Omental fat pad (tissue), 3 donors: ENCODE measurements at regions not wholly inside any gene's neighbourhood (a gene's known extent, or its start where the extent isn't known, plus 50 kb on each side); places are given as distances from the start of the nearest gene placed in this dataset.

Experiments
- ATAC-seq: fragments of 150-250 bp; one replicate; pipeline ENCODE4 v1.9.1; 2016; ENCODE audit warnings: mild to moderate bottlenecking, moderate library complexity; ENCODE audit not compliant: low FRiP score
- DNase-seq: peaks from one replicate; pipeline ENCODE4 v3.0.0-alpha.2; 2019; ENCODE audit warnings: low spot score
- CTCF ChIP-seq, 3 donors: fragments of 450-650 bp; IDR thresholded peaks; one replicate each; pipeline ENCODE4 v1.5.1; 2016 to 2017; ENCODE audit warnings: antibody characterized with exemption in 3 of 3, mild to moderate bottlenecking in 3 of 3, moderate library complexity in 2 of 3

- DNase-seq = no peak
- ATAC-seq = peak; percentile 27
- TF ChIP-seq CTCF (IDR thresholded peaks at IDR 0.05) = no peak
Observed at GRCh38 chr16:87067836-87068761, 249.1 kb downstream of the C16orf95 start.

DNA sequence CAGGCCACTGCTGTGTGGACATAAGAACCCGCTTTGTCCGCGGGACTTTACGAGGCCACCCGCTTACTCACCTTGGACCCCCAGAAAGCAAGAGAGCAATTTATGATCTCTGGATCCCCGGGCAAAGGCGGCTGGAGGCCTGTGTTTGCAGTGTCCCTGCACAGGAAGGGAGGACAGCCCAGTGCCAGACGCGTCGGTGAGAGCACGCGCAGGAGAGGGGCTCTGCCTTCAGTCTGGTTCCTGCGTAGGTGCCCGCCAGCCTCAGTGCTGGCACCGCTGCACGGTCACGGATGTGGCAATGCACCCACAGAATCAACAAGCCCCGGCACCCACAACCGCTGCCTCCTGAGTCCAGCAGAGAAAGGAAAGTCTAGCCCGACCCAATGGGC is 248.4 kb downstream of the C16orf95 start:
- no peak for TF ChIP-seq CTCF (IDR thresholded peaks at IDR 0.05)
- no peak for ATAC-seq
- DNase-seq = no peak

DNA sequence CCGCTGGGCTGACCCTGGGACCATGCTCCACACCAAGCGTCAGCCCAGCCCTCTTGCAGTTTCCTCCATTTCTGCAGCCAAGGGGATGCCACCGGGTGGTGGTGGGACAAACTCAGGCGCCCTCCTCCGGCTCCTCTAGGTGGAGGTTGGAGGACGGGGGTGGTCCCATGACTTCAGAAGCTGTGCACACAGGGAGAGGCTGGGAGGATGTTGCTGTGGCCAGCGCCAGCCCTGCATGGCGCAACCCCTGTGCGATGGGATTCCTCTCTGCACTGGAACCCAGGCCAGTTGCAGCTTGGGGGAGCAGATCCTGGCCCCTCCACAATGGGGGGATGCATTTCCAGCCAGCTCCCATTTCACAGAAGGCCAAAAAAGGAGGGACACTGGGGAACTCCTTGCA is 246.5 kb downstream of the C16orf95 start:
- ATAC-seq (no peak), DNase-seq (no peak)
- no peak for TF ChIP-seq CTCF (IDR thresholded peaks at IDR 0.05)

- ATAC-seq = no peak
- DNase-seq = no peak
Observed at GRCh38 chr16:87072101-87072500, 245.1 kb downstream of the C16orf95 start.

DNA sequence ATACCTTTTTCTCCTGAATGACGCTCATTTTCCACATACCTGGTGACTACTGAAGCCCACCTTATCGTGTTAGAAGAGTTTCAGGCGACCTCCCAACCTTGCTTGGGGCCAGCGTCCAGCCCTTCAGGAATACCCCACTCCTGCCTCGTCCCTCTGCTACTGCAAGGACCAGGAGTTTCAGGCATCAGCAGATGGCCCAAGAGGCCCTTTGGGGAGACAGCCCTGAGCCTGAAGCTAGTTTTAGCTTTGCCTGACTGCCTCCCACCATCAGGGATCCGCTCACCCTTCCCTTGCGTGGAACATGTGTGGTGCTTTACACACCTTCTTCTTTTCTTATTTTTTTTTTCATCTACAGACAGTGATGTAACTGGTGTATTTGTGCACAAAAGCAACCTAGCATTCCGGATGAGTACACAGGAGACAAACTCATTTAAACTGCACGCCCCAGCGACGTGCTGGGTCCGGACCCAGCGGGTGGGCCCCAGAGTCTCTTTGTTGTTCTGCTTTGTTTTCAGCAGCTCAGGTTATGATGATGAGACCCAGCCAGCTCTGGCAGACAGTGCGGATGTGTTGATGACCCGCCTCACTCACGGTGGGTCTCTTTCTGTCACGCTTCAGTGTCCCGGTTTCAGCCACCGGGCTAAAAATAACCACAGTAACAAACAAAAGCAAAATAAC is 242.4 kb downstream of the C16orf95 start:
- DNase-seq (no peak), ATAC-seq (no peak)
- no peak for TF ChIP-seq CTCF (IDR thresholded peaks at IDR 0.05)

More at GRCh38 chr16:87072101-87072500, 245.1 kb downstream of the C16orf95 start:
- TF ChIP-seq CTCF (IDR thresholded peaks at IDR 0.05) = no peak

DNA sequence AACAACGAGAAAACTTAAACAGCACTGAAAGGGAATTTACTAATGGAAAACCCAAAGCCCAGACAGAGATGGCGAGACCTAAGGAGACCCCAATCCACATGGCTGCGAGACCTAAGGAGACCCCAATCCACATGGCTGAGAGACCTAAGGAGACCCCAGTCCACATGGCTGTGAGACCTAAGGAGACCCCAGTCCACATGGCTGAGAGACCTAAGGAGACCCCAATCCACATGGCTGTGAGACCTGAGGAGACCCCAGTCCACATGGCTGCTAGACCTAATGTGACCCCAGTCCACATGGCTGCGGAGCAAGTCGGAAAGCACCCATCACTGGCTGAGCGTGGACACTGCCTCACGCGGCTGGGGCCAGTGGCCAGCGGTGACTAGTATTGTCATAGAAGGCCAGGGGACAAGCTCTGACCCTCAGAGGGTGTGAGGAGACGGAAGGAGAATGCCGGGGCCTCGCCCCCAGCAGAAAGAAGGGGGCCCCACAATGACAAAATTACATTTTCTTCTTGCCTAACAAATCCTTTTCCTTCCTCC is 241.8 kb downstream of the C16orf95 start:
- DNase-seq (no peak), ATAC-seq (no peak)
- TF ChIP-seq CTCF (IDR thresholded peaks at IDR 0.05) = no peak
